ENCODE measurements at regions not wholly inside any gene's neighbourhood (a gene's known extent, or its start where the extent isn't known, plus 50 kb on each side); places are given as distances from the start of the nearest gene placed in this dataset.

- DNase-seq (ENCODE audit: low read depth in 1 of 2, low spot score in 2 of 2) = no peak
- TF ChIP-seq KDM5A (IDR thresholded peaks at IDR 0.05; ENCODE audit: low read length) = no peak
- TF ChIP-seq CEBPB (IDR thresholded peaks at IDR 0.05; ENCODE audit: low read depth, low read length) = no peak
- no peak for TF ChIP-seq POLR2A (IDR thresholded peaks at IDR 0.05; ENCODE audit: control extremely low read depth in 1 of 2, low read depth in 2 of 2, low read length in 2 of 2)
- no peak for TF ChIP-seq SRF (IDR thresholded peaks at IDR 0.05; ENCODE audit: low read depth, low read length)
- TF ChIP-seq PHF8 (conservative IDR thresholded peaks at IDR 0.05; ENCODE audit: low read depth, low read length) = no peak
- no peak for TF ChIP-seq CTBP2 (IDR thresholded peaks at IDR 0.05; ENCODE audit: borderline replicate concordance, insufficient read depth, insufficient read length, low read length)
- TF ChIP-seq JUND (IDR thresholded peaks at IDR 0.05; ENCODE audit: low read length) = no peak
- TF ChIP-seq CHD1 (IDR thresholded peaks at IDR 0.05; ENCODE audit: low read depth, low read length) = no peak
- TF ChIP-seq POU5F1 (IDR thresholded peaks at IDR 0.05; ENCODE audit: low read depth, low read length) = no peak
- TF ChIP-seq, protein P1, sequence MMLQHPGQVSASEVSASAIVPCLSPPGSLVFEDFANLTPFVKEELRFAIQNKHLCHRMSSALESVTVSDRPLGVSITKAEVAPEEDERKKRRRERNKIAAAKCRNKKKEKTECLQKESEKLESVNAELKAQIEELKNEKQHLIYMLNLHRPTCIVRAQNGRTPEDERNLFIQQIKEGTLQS (IDR thresholded peaks at IDR 0.05; ENCODE audit: insufficient read depth, low read depth, low read length) = no peak
These were observed 264.7 kb downstream of the PAX3 start for GRCh38 chr2:222034058-222034457.

More at GRCh38 chr2:222034058-222034457, 264.7 kb downstream of the PAX3 start:
- peaks cover 0 to 4% (median 1%) of the 10 kb centered on the region in 4 experiments; a peak in 3 of 7 replicates for H3K27me3 ChIP-seq (replicated peaks in 1 of 4; ENCODE audit: control insufficient read depth in 3 of 4, extremely low read depth in 1 of 4, insufficient read depth in 3 of 4, low read length in 3 of 4)
- H4K5ac ChIP-seq (ENCODE audit: insufficient read length, low read depth, low read length) = no peak overlapping the region
- no peak overlapping the region for H3K27ac ChIP-seq (ENCODE audit: low read depth, low read length)
- 98% methylated on average over 3 of the region's 3 CpGs; no CpG with 5 or more reads in 1 of the 2 experiments for WGBS, 2 experiments (ENCODE audit: extremely low coverage in 1 of 2, insufficient coverage in 1 of 2, insufficient read length in 1 of 2, insufficient replicate concordance in 2 of 2, low coverage in 1 of 2, low lambda C conversion rate in 2 of 2, missing lambda C conversion rate in 1 of 2)
- no peak for FAIRE-seq
- H3K56ac ChIP-seq (replicated peaks; ENCODE audit: insufficient read length, low read depth, low read length) = no peak overlapping the region
- ChIA-PET POLR2A (ENCODE audit: partially characterized antibody) (no interaction called here), CTCF (ENCODE audit: partially characterized antibody) (interaction anchor here (1.3 to 3.6 kb wide), 5 partner anchors 9 to 22 kb away, joined by 3 to 38 read pairs (median 3); no protein-coding TSS in a partner anchor)
- peaks cover 2 to 8% of the 10 kb centered on the region in 2 experiments; a peak in 1 of 4 replicates for H3K9me3 ChIP-seq (ENCODE audit: insufficient read depth in 2 of 2, low read depth in 1 of 2, low read length in 1 of 2)
- H3K36me3 ChIP-seq (ENCODE audit: control insufficient read depth in 2 of 4, insufficient read depth in 4 of 4, low read length in 3 of 4) = no peaks in the 10 kb centered on the region
- no peak overlapping the region for H2BK12ac ChIP-seq (ENCODE audit: low read depth, low read length)
- no peaks in the 10 kb centered on the region for H3K79me1 ChIP-seq (ENCODE audit: low read depth, low read length)
- no peaks in the 10 kb centered on the region for H3K4me1 ChIP-seq (replicated peaks in 1 of 4; ENCODE audit: control insufficient read depth in 3 of 4, insufficient read depth in 4 of 4, low read length in 3 of 4)
- no peak overlapping the region for H3K14ac ChIP-seq (ENCODE audit: insufficient read length)
- no peak overlapping the region for H3K4ac ChIP-seq (replicated peaks; ENCODE audit: insufficient read length, low read depth, low read length)
- no peak overlapping the region for H3K9ac ChIP-seq (replicated peaks in 1 of 4; ENCODE audit: extremely low read depth in 1 of 4, low read depth in 3 of 4, low read length in 3 of 4)
- H2BK20ac ChIP-seq (ENCODE audit: low read length) = no peak overlapping the region
- no peaks in the 10 kb centered on the region for H3K79me2 ChIP-seq (ENCODE audit: control insufficient read depth in 1 of 2, insufficient read depth in 2 of 2, low read length in 2 of 2)
- no peak overlapping the region for H4K91ac ChIP-seq (replicated peaks; ENCODE audit: insufficient read length, low read length)
- no peak overlapping the region for H2BK120ac ChIP-seq (replicated peaks; ENCODE audit: low read depth, low read length)
- H3K23ac ChIP-seq (ENCODE audit: insufficient read length) = no peak overlapping the region
- no peak overlapping the region for H2BK5ac ChIP-seq (ENCODE audit: low read depth, low read length)
- no peak overlapping the region for H3K4me3 ChIP-seq (ENCODE audit: extremely low read depth in 1 of 4, insufficient read depth in 2 of 4, low read depth in 3 of 4, low read length in 4 of 4)
- H3K4me2 ChIP-seq (ENCODE audit: insufficient read depth in 1 of 2, low read depth in 2 of 2, low read length in 2 of 2) = no peak overlapping the region
- H2BK15ac ChIP-seq (ENCODE audit: low read length) = no peak overlapping the region
- no peak overlapping the region for H2AFZ ChIP-seq (ENCODE audit: low read length)
- H2AK5ac ChIP-seq (ENCODE audit: low read depth, low read length) = no peak overlapping the region
- no peak overlapping the region for H4K8ac ChIP-seq (ENCODE audit: extremely low read depth, insufficient read depth, low read length)
- H3K18ac ChIP-seq (ENCODE audit: extremely low read depth, low read length) = no peak overlapping the region
- no peaks in the 10 kb centered on the region for H4K20me1 ChIP-seq (replicated peaks in 1 of 2; ENCODE audit: control insufficient read depth in 1 of 2, insufficient read depth in 2 of 2, low read length in 2 of 2)
- peaks cover 3% of the 10 kb centered on the region; the same call in 1 of the 2 replicates for H3K23me2 ChIP-seq (ENCODE audit: low read depth, low read length)

All from H1 (cell line).